Activated naive CD4-positive, alpha-beta T cell treated with anti-CD3 and anti-CD28 coated beads, Interleukin-2, amount 50 U/mL, for 24 hours (primary cell): ENCODE measurements at regions not wholly inside any gene's neighbourhood (a gene's known extent, or its start where the extent isn't known, plus 50 kb on each side); places are given as distances from the start of the nearest gene placed in this dataset.

Experiments used
- H3K27ac Mint-ChIP-seq: one replicate; pipeline ENCODE4 v1.8.0; 2021; ENCODE audit warnings: mild to moderate bottlenecking, mixed read lengths
- H3K27me3 Mint-ChIP-seq: one replicate; pipeline ENCODE4 v1.8.0; 2021; ENCODE audit warnings: mixed read lengths
- H3K36me3 Mint-ChIP-seq: one replicate; pipeline ENCODE4 v1.8.0; 2021; ENCODE audit warnings: mixed read lengths
- H3K4me1 Mint-ChIP-seq: one replicate; pipeline ENCODE4 v1.8.0; 2021; ENCODE audit warnings: mixed read lengths
- H3K4me3 Mint-ChIP-seq: one replicate; pipeline ENCODE4 v1.8.0; 2021; ENCODE audit warnings: mild to moderate bottlenecking, mixed read lengths
- H3K9me3 Mint-ChIP-seq: one replicate; pipeline ENCODE4 v1.8.0; 2021; ENCODE audit warnings: mixed read lengths

GRCh38 chr13:68275758-68276157 lies 1045.6 kb upstream of the PCDH9 start:
- Mint-ChIP-seq H3K4me1 (no peaks in the 10 kb centered on the region), H3K9me3 (peaks cover 15% of the 10 kb centered on the region), H3K27me3 (no peaks in the 10 kb centered on the region), H3K4me3 (no peak overlapping the region), H3K27ac (no peak overlapping the region), H3K36me3 (no peaks in the 10 kb centered on the region)

- Mint-ChIP-seq H3K9me3 (peaks cover 12% of the 10 kb centered on the region), H3K36me3 (no peaks in the 10 kb centered on the region), H3K4me1 (no peaks in the 10 kb centered on the region), H3K27ac (no peak overlapping the region), H3K4me3 (no peak overlapping the region), H3K27me3 (no peaks in the 10 kb centered on the region)
Observed at GRCh38 chr13:68272652-68273051, 1042.5 kb upstream of the PCDH9 start.

GRCh38 chr13:68264692-68265091 lies 1034.6 kb upstream of the PCDH9 start:
- H3K27me3 Mint-ChIP-seq = no peaks in the 10 kb centered on the region
- no peak overlapping the region for H3K4me3 Mint-ChIP-seq
- H3K27ac Mint-ChIP-seq = no peak overlapping the region
- H3K9me3 Mint-ChIP-seq = no peaks in the 10 kb centered on the region
- no peaks in the 10 kb centered on the region for H3K4me1 Mint-ChIP-seq
- H3K36me3 Mint-ChIP-seq = no peaks in the 10 kb centered on the region

- Mint-ChIP-seq H3K9me3 (no peaks in the 10 kb centered on the region), H3K4me3 (no peak overlapping the region), H3K4me1 (no peaks in the 10 kb centered on the region), H3K27me3 (no peaks in the 10 kb centered on the region), H3K27ac (no peak overlapping the region), H3K36me3 (no peaks in the 10 kb centered on the region)
Observed at GRCh38 chr13:68261105-68261504, 1031.0 kb upstream of the PCDH9 start.

GRCh38 chr13:68257111-68257842 lies 1027.1 kb upstream of the PCDH9 start:
- Mint-ChIP-seq H3K27ac (no peak overlapping the region), H3K4me3 (no peak overlapping the region), H3K27me3 (no peaks in the 10 kb centered on the region), H3K36me3 (no peaks in the 10 kb centered on the region), H3K4me1 (no peaks in the 10 kb centered on the region), H3K9me3 (peaks cover 7% of the 10 kb centered on the region)

GRCh38 chr13:68254151-68254550 lies 1024.0 kb upstream of the PCDH9 start:
- no peak overlapping the region for H3K27ac Mint-ChIP-seq
- no peak overlapping the region for H3K4me3 Mint-ChIP-seq
- H3K4me1 Mint-ChIP-seq = no peaks in the 10 kb centered on the region
- H3K9me3 Mint-ChIP-seq = peaks cover 7% of the 10 kb centered on the region
- H3K36me3 Mint-ChIP-seq = no peaks in the 10 kb centered on the region
- H3K27me3 Mint-ChIP-seq = no peaks in the 10 kb centered on the region

GRCh38 chr13:68234274-68234673 lies 1004.1 kb upstream of the PCDH9 start:
- Mint-ChIP-seq H3K9me3 (peaks cover 9% of the 10 kb centered on the region), H3K27ac (no peak overlapping the region), H3K36me3 (no peaks in the 10 kb centered on the region), H3K27me3 (no peaks in the 10 kb centered on the region), H3K4me3 (no peak overlapping the region), H3K4me1 (no peaks in the 10 kb centered on the region)

GRCh38 chr13:68232351-68233130 lies 1002.4 kb upstream of the PCDH9 start:
- no peaks in the 10 kb centered on the region for H3K36me3 Mint-ChIP-seq
- H3K27ac Mint-ChIP-seq = no peak overlapping the region
- no peaks in the 10 kb centered on the region for H3K27me3 Mint-ChIP-seq
- H3K9me3 Mint-ChIP-seq = peaks cover 15% of the 10 kb centered on the region
- no peak overlapping the region for H3K4me3 Mint-ChIP-seq
- H3K4me1 Mint-ChIP-seq = no peaks in the 10 kb centered on the region

GRCh38 chr13:68214691-68215415 lies 984.7 kb upstream of the PCDH9 start:
- Mint-ChIP-seq H3K4me1 (no peaks in the 10 kb centered on the region), H3K9me3 (peaks cover 11% of the 10 kb centered on the region), H3K36me3 (no peaks in the 10 kb centered on the region), H3K27ac (no peak overlapping the region), H3K4me3 (no peak overlapping the region), H3K27me3 (no peaks in the 10 kb centered on the region)

GRCh38 chr13:68199271-68199670 lies 969.1 kb upstream of the PCDH9 start:
- Mint-ChIP-seq H3K36me3 (no peaks in the 10 kb centered on the region), H3K9me3 (no peaks in the 10 kb centered on the region), H3K27me3 (no peaks in the 10 kb centered on the region), H3K4me1 (no peaks in the 10 kb centered on the region), H3K4me3 (no peak overlapping the region), H3K27ac (no peak overlapping the region)

- Mint-ChIP-seq H3K9me3 (no peaks in the 10 kb centered on the region), H3K27me3 (no peaks in the 10 kb centered on the region), H3K4me3 (no peak overlapping the region), H3K27ac (no peak overlapping the region), H3K36me3 (no peaks in the 10 kb centered on the region), H3K4me1 (no peaks in the 10 kb centered on the region)
Observed at GRCh38 chr13:68190818-68191217, 960.7 kb upstream of the PCDH9 start.

- Mint-ChIP-seq H3K27ac (no peak overlapping the region), H3K27me3 (no peaks in the 10 kb centered on the region), H3K36me3 (no peaks in the 10 kb centered on the region), H3K4me3 (no peak overlapping the region), H3K4me1 (no peaks in the 10 kb centered on the region), H3K9me3 (peaks cover 7% of the 10 kb centered on the region)
Observed at GRCh38 chr13:68185444-68186141, 955.5 kb upstream of the PCDH9 start.

- H3K27me3 Mint-ChIP-seq = no peaks in the 10 kb centered on the region
Observed at GRCh38 chr13:68176475-68176874, 946.3 kb upstream of the PCDH9 start.

GRCh38 chr13:68174893-68175292 lies 944.8 kb upstream of the PCDH9 start:
- peaks cover 16% of the 10 kb centered on the region for H3K9me3 Mint-ChIP-seq
- H3K36me3 Mint-ChIP-seq = no peaks in the 10 kb centered on the region
- no peak overlapping the region for H3K4me3 Mint-ChIP-seq
- no peak overlapping the region for H3K27ac Mint-ChIP-seq
- no peaks in the 10 kb centered on the region for H3K4me1 Mint-ChIP-seq
- H3K27me3 Mint-ChIP-seq = no peaks in the 10 kb centered on the region

More at GRCh38 chr13:68176475-68176874, 946.3 kb upstream of the PCDH9 start:
- no peak overlapping the region for H3K27ac Mint-ChIP-seq
- no peaks in the 10 kb centered on the region for H3K4me1 Mint-ChIP-seq
- no peak overlapping the region for H3K4me3 Mint-ChIP-seq
- no peaks in the 10 kb centered on the region for H3K36me3 Mint-ChIP-seq
- peaks cover 22% of the 10 kb centered on the region for H3K9me3 Mint-ChIP-seq

- Mint-ChIP-seq H3K36me3 (no peaks in the 10 kb centered on the region), H3K9me3 (peaks cover 16% of the 10 kb centered on the region), H3K27ac (no peak overlapping the region), H3K4me1 (no peaks in the 10 kb centered on the region), H3K27me3 (no peaks in the 10 kb centered on the region), H3K4me3 (no peak overlapping the region)
Observed at GRCh38 chr13:68173111-68173510, 943.0 kb upstream of the PCDH9 start.
